Germinal center (tissue), 1 donor: ENCODE measurements at regions not wholly inside any gene's neighbourhood (a gene's known extent, or its start where the extent isn't known, plus 50 kb on each side); places are given as distances from the start of the nearest gene placed in this dataset.
"Not testable (repeated sequence)": the region's sequence is repeated elsewhere in the genome, so short reads cannot be mapped to it uniquely, and the experiment has no call there.

Experiments
- DNase-seq: peaks from one replicate; pipeline ENCODE4 v3.0.0; 2012; ENCODE audit warnings: mixed read lengths, low spot score

DNA sequence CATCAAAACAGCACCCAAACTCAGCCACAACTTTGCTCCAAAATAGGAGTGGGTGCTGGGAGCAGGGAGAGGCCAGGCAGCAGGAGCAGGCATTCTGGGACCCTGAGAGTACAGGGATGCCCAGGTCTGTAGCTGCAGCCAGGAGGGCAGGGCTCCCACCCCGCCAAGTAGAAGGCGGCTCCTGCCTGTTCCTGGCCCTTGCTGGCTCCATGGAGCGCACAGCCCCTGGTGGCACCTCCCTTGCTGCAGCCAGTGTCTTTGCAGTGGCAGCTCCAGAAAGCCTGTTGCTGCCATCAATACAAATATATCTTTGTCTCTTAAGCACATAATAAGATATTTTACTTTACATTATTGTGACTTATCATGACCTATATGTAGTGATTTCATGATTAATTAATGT is 1096.5 kb downstream of the FSCB start:
- no peak for DNase-seq

DNA sequence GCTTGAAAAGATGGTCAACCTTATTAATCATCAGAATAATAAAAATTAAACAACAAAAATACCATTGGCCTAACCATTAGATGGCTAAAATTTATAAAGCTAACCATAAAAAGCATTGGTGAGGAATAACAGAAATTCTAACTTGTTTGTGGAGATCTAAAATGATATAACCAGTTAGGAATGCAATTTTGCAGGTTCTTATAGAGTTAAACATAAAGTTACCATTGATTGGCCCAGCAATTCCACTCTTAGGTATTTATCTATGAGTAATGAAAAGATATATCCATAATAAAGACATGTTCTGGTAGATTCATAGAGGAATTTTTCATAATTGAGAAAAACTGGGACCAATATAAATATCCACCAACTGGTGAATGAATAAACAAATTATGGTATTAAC is 1098.6 kb downstream of the FSCB start:
- no peak for DNase-seq

DNA sequence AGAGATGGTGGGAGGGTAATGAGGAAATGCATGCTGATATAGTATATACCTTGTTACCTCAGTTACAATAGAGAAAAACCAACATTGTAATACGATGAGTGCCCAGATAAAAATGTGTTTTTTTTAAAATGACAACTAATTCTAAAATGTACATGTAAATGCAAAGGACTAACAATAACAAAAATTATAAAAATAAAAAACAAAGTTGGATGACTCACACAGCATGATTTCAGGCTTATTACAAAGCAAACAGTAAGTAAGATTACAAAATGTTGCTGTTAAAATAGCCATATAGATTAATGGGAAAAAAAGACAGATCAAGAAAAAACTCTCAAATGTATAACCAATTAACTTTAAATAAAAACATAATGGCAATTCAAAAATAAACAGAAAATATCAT is 1099.4 kb downstream of the FSCB start:
- no peak for DNase-seq

DNA sequence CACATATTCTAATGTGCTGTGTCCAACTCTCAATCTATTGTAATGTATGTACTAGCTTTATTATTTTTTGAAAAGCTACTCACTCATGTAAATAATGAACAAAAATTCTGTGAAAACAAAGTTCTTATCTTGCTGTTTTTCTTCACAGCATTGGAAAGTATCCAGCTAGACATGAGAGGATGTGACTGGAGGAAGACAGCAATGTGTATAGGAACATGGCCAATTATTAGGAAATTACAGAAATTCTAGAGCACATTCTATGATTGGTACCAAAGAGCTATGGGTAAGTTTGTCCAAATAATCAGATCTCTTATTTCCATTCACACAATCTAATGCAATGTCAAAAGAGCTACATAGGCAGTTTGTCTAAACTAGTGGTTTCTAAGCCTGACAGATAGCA is 1100.2 kb downstream of the FSCB start:
- DNase-seq: no peak

DNA sequence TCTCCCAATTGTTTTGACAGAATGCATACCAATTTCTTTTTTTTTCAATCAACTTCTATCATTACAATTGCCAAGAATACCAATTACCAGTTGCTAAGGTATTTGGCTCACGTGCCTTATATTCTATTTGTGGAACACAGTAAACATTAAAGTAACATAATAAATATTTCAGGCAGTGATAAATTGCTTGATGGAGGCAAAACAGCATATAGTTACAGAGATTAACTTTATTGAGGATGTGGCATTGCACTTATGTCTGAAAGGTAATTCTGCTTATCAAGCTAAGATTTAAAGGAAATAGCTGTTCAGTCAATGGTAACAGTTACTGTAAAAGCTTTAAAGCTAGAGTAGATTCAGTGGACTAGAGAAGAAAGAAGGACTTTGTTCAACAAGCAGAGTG is 1107.8 kb downstream of the FSCB start:
- no peak for DNase-seq

DNA sequence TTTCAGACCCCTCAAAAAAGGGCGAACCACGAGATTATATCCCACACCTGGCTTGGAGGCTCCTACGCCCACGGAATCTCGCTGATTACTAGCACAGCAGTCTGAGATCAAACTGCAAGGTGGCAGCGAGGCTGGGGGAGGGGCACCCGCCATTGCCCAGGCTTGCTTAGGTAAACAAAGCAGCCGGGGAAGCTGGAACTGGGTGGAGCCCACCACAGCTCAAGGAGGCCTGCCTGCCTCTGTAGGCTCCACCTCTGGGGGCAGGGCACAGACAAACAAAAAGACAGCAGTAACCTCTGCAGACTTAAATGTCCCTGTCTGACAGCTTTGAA is 1136.6 kb downstream of the FSCB start:
- not testable (repeated sequence) for DNase-seq

DNA sequence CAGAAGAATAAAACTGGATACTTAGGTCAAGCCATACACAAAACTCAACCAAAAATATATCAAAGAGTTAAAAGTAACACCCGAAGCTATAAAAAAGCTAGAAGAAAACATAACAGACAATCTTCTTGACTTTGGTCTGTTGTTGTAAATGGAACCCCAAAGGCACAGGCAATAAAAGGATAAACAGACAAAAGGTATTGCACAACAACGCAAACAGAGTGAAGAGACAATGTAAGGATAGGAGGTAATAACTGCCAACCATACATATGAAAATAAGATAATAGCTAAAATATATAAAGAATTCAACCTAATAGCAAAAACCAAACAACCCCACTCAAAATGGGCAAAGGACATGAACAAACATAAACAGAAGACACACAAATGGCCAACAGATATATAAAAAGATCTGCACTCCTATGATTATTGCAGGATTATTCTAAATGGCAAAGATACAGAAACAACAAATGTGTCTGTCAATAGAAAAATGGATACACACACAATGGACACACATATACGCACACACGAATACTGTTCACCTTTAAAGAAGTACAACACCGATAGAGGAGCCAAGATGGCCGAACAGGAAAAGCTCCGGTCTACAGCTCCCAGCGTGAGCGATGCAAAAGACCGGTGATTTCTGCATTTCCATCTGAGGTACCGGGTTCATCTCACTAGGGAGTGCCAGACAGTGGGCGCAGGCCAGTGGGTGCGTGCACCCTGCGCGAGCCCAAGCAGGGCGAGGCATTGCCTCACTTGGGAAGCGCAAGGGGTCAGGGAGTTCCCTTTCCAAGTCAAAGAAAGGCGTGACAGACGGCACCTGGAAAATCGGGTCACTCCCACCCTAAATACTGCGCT is 1137.1 kb downstream of the FSCB start:
- DNase-seq: no peak

DNA sequence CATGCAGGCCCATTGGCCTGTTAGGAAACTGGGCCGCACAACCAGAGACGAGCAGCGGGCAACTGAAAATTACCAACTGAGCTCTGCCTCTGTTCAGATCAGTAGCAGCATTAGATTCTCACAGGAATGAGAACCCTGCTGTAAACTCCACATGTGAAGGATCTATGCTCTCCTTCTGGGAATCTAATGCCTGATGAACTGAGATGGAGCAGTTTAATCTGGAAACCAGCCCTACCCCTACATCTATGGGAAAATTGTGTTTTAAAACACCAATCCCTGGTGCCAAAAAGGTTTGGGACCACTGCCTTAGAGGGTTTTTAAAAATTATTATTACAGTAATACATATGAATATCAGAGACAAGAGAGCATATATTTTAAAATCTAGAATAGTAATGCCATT is 1144.5 kb downstream of the FSCB start:
- no peak for DNase-seq

DNA sequence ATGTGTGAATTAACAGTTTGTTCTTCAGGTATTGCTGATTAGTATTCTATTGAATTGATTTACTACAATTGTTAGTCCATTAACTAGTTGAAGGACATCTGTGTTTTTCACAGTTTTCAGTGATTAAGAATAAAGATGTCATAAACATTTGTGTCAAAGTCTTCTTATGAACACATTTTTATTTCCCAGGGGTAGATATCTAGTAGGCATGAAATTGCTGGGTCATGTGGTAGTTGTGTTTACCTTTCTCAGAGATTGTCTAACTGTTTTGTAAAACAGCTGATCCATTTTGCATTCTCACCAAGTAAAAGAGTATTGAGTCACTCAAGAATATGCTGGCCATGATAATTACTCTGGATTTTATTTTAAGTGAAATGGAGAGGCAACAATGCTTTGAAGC is 1145.3 kb downstream of the FSCB start:
- DNase-seq: no peak

DNA sequence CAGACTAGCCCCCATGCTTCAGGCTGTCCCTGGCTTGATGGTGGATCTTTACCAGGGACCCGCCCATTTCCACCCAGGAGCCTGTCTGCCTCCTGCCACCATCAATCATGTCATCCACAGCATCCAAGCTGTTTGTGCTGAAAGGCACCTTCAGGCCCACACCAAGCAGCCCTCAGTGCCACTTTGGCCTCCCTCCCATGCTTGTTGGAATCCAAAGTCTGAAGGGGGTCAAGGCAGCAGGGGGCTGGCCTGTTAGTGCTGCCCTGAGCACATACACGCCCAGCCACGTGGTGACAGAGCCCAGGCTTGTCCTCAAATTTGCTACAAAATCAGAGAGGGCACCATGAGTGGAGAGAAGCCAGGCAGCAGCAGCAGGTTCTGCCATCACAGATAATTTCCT is 1146.8 kb downstream of the FSCB start:
- no peak for DNase-seq

DNA sequence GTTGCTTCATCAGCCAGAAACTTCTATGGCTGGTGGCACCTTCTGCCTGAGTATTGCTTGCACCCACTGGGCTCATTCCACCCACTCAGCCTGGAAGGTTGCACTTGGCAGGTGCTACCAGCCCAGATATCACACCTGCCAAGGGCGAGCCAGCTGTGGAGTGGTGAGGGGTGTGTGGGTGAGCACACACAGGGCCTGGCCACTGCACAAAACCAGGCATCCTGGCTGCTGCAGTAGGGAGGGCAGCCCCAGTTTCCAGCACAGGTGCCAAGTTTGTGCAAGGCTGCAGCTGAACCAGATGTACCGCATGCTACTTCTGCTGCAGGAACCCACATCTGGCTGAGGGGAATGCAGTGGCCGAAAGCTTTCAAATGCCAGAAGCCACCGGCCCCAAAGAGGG is 1147.8 kb downstream of the FSCB start:
- no peak for DNase-seq

DNA sequence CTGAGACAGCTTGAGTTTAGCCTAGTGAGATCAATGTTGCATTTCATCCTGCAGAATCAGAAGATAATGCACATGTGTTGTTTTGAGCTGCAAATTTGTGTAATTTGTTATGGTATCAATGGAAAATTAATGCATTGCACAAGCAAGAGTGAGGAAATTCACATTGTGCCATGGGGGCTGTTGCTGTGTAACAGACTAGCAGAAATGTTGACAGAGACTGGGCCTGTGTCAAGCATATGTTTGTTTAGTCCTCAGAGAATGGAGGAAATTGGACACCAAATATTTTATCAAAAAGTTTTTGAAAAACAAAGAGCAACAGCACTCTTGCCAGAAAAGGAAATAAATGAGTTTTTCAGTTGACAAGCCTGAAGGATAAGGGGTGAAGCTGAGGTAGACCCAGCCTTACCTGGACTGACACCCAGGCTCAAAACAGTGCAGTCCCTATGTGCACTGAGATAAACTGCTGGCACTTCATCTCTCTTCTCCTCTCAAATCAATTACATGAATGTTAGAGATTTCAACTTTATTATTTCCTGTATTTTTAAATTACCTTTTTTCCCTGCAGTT is 1150.0 kb downstream of the FSCB start:
- no peak for DNase-seq

DNA sequence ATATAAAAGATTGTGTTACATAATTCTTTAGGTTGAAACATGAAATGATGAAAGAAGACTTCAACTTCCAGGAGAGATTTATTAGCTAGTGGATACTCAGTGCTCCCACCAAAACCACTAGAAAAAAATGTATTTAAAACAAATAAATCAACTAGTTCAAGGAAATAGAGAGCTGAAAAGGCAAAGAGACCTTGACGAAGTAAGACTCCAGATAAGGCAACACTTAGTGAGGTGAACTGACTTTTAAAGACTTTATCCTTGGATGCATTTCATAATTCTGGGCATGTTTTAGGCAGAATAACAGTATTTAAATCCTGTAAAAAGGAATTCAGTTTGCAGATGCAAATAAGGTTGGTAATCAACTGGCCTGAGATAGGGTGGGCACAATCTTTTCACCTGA is 1150.7 kb downstream of the FSCB start:
- no peak for DNase-seq

DNA sequence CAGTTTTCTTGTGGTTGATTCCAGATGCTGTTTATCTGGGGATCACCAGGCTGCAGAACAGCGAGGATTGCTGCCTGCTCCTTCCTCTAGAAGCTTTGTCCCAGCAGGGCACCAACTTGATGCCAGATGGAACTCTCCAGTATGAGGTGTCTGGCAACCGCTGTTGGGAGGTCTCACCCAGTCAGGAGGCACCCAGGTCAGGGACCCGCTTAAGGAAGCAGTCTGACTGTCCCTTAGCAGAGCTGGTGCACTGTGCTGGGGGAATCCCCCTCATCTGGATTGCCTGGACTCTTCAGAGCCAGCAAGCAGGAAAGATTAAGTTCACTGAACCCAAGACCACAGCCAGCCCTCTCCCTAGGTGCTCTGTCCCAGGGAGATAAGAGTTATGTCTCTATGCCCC is 1165.2 kb downstream of the FSCB start:
- no peak for DNase-seq

DNA sequence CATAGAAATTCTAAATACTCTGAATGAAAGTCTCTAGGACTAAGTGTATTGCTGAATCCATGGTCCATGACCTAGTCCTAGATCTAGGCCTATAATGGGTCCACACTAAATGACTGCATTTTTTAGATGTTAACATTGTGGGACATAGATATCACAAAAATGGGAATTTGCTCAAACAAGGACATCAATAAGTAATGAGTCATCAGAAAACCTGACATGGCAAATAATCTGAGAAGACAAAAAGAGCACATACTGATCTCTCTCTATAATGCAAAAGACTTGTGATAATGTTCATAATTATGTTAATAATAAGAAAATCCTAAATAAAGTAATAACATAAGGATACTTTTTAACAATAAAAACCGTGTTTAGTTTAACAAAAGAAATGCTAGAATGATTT is 1168.4 kb downstream of the FSCB start:
- no peak for DNase-seq

DNA sequence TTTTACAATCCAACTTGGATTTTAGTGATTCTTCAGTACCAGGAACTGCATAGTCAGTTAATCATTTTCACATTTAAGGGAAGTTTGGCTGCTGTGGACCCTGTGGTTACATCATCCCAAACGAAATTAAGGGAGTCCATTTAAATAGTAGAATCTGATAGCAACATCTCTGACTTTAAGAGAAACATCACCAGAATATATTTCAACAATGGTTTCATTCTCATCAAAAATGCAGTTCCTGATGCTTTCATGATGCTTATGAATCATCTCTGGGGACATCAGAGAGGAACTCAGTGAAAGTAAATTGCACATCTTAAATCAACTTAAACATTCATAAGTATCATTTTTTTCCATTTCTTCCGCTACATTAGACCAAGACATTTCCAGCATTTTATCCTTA is 1170.7 kb downstream of the FSCB start:
- DNase-seq: no peak

DNA sequence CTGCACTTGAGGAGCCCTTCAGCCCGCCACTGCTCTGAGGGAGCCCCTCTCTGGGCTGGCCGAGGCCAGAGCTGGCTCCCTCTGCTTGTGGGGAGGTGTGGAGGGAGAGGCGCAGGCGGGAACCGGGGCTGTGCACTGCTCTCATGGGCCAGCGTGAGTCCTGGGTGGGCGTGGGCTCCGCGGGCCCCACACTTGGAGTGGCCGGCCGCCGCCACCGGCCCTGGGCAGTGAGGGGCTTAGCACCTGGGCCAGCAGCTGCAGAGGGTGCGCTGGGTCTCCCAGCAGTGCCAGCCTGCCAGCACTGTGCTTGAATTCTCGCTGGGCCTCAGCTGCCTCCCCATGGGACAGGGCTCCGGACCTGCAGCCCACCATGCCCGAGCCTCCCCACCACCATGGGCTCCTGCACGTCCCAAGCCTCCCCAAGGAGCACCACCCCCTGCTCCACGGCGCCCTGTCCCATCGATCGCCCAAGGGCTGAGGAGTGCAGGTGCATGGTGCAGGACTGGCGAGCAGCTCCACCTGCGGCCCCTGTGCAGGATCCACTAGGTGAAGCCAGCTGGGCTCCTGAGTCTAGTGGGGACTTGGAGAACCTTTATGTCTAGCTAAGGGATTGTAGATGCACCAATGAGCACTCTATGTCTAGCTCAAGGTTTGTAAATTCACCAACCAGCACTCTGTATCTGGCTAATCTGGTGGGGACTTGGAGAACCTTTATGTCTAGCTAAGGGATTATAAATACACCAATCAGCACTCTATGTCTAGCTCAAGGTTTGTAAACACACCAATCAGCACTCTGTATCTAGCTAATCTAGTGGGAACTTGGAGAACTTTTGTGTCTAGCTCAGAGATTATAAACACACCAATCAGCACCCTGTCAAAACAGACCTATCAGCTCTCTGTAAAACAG is 1180.3 kb downstream of the FSCB start:
- not testable (repeated sequence) for DNase-seq

DNA sequence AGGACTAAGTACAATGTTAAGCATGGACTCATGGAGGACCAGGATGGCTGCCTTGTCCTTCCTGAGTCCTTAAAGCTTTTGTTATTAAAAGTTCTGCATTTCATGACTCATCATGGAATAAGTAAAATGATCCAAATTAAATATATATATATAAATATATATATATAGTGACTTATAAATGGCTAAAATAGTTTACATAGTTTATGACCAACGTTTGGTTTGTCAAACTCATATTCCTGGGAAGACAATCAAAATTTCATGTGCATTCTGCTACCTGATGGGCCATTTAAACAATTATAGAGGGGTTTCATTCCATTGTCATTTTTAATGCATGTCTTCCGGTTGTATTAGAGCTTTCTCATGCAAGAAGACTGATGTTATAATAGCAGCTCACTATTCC is 1190.7 kb downstream of the FSCB start:
- DNase-seq: no peak

DNA sequence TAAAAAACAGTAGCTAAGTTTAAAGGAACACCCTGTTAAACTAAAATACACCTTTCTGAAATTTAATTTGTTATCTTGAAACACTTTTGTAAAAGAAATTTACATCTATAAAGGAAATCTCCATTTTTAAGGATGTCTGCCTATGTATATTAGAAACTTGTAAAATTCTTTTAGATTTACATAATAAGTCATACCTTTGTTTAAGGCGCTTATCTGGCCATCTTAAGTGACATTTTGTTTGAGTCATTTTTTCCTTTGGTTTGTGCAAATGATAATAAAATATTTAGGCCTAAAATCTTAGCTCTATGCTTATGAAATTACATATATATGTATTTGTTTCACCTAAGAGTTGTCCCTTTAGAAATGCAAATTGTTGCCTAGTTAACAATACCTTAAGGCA is 1193.4 kb downstream of the FSCB start:
- no peak for DNase-seq

DNA sequence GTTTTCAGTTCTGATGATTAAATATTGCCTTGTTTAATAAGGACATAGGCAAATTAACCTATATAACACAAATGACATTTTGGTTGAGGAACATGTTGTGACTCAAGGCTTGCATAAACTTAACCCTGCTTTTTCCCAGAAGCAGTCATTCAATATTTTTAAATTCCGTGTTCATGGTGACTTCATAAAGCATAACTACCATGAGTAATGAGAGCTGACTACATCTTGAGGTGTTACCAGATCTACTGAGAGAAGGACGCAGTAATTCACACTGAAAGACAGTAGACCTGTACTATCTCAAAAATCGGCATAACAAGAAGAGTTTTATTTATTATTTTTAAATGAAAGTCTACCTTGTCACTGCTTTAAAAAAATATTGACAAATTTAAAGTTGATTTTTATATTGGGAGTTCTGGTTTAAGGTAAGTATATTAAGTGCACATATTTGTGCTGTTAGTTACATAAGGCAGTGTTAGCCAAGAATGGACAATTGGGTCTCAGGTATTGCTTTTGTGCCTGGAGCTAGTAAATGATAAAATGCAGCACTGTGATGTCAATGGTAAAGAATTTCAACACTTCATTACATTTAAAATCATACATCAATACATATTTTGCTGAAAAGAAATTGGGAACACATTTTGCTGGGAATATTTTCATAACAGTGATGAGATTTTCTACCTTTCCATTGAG is 1198.5 kb downstream of the FSCB start:
- DNase-seq: no peak

DNA sequence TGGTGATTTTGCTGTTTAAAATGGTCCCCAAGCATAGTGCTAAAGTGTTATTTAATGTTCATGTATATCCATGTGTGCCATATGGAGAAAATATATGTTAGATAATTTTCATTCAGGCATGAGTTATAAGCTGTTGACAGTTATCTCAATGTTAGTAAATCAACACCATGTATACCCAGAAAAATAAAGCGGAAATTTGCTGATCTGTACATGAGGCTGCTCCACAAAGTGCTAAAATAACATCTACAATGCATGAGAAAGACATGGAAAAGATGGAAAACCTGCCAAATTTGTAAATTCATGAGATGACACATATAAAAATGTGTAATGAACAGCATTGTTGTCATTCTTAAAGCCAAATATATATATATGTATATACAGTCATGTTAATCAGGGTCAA is 1199.2 kb downstream of the FSCB start:
- DNase-seq: no peak

DNA sequence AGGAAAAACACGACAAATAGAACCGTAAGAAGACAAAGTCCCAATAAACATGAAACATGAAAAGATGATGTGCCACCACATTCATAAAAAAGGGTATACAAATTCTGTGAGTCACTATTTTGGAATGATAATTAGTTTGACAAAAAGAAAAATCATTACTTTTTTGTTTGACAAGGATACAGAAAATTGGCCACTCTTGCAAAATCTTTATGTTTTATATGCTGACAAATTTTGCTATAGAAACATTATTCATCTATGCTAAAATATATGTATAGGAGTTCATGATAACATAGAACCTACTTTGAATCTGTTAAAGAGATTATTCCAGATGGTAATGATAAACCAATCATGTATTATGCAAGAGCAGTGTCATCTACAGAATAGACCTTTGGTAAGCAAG is 1201.0 kb downstream of the FSCB start:
- DNase-seq: no peak

DNA sequence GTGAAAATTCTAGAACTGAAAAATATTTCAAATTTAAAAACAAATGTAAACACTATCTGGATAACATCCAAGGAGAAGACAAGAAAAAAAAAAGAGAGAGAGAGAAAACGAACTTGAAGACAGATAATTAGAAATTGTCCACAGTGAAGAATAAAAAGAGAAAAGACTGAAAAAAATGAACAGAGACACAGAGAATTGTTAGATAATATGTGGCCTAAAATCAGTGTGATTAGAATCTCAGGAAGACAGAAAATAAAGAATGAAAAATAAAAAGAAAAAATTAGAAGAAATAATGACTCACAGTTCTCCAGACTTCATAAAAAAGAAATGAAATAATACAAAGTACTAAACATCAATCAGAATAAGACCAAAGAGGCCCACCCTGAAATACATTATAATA is 1209.3 kb downstream of the FSCB start:
- DNase-seq: no peak
